Thyroid gland (tissue), 4 donors: ENCODE measurements at regions not wholly inside any gene's neighbourhood (a gene's known extent, or its start where the extent isn't known, plus 50 kb on each side); places are given as distances from the start of the nearest gene placed in this dataset.

Source experiments
- DNase-seq, 2 donors: peaks; one replicate each; pipeline ENCODE4 v3.0.0-alpha.2; 2019
- H3K27ac ChIP-seq, 3 donors: fragments of 200-600 bp; sonication (generic); 1 replicate in 2 of 3; 2 replicates in 1 of 3; pipeline ENCODE4 v1.5.1; 2016 to 2019; ENCODE audit warnings: mild to moderate bottlenecking in 1 of 3, moderate library complexity in 1 of 3
- H3K27me3 ChIP-seq: fragments of 200-600 bp; sonication (generic); one replicate; pipeline ENCODE4 v1.5.1; 2019
- H3K36me3 ChIP-seq, 2 donors: fragments of 200-600 bp; sonication (generic); one replicate each; pipeline ENCODE4 v1.5.1; 2016 to 2019
- H3K4me1 ChIP-seq, 2 donors: fragments of 200-600 bp; sonication (generic); one replicate each; pipeline ENCODE4 v1.5.1; 2017 to 2019
- H3K4me3 ChIP-seq, 3 donors: fragments of 200-600 bp; sonication (generic); replicated peaks in 1 of 3; 1 replicate in 2 of 3; 2 replicates in 1 of 3; pipeline ENCODE4 v1.5.1; 2016; ENCODE audit warnings: mild to moderate bottlenecking in 1 of 3
- H3K9me3 ChIP-seq: fragments of 200-600 bp; sonication (generic); one replicate; pipeline ENCODE4 v1.5.1; 2017
- POLR2A ChIP-seq, 2 donors: fragments of 450-650 bp; IDR thresholded peaks; one replicate each; pipeline ENCODE4 v1.6.1; 2017; ENCODE audit warnings: antibody characterized with exemption in 2 of 2, mild to moderate bottlenecking in 2 of 2, moderate library complexity in 1 of 2
- WGBS, 2 donors: methylation state at CpG; one replicate each; pipeline ENCODE4 v1.1.5; 2017; 5-methylcytosine and 5-hydroxymethylcytosine counted together
- intact Hi-C: fragments of 100-400 bp; cut with DNase I; formaldehyde crosslinking; loops from one replicate; pipeline ENCODE4 v1.15.1; 2023
- TF ChIP-seq, protein P1 (sequence below), 6 experiments: fragments of 200-600 bp in 3 of 6; fragments of 450-650 bp in 3 of 6; sonication (generic) in 3 of 6; IDR thresholded peaks; one replicate each; pipeline ENCODE4 v1.5.1; 2016 to 2019; ENCODE audit warnings: antibody characterized with exemption in 6 of 6, mild to moderate bottlenecking in 2 of 6, inconsistent platforms in 1 of 6, moderate library complexity in 1 of 6

DNA sequence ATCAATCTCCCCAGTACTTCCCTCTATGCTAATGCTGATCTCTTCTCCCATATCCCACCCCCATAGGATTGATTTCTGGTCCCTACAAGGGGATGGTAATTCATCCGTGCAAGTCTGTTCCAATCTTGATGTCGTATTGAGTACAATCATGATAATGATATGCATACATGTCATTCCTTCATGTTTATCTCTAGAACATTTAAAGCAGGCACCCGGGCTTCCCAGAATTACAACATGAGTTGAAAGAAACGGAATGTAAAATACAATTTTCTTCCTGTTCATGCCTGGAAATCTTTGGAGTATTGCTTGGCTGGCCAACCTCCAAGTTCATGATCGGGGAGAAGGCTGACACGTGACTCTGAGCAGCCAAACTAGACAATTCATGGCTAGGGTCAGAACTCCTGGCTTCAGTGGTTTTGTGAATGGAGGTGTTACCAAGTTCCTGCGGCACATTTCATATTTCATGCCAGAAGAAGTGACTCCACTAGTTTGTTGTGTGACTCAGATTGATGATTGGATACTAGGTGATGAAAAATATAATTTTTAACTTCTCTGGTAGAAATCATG, 66.6 kb downstream of the C9orf152 start:
- peak in 1 of 2 donors; percentile 25 for TF ChIP-seq POLR2A (IDR thresholded peaks at IDR 0.05)
- TF ChIP-seq, protein P1, sequence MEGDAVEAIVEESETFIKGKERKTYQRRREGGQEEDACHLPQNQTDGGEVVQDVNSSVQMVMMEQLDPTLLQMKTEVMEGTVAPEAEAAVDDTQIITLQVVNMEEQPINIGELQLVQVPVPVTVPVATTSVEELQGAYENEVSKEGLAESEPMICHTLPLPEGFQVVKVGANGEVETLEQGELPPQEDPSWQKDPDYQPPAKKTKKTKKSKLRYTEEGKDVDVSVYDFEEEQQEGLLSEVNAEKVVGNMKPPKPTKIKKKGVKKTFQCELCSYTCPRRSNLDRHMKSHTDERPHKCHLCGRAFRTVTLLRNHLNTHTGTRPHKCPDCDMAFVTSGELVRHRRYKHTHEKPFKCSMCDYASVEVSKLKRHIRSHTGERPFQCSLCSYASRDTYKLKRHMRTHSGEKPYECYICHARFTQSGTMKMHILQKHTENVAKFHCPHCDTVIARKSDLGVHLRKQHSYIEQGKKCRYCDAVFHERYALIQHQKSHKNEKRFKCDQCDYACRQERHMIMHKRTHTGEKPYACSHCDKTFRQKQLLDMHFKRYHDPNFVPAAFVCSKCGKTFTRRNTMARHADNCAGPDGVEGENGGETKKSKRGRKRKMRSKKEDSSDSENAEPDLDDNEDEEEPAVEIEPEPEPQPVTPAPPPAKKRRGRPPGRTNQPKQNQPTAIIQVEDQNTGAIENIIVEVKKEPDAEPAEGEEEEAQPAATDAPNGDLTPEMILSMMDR (IDR thresholded peaks at IDR 0.05) = no peak
- Histone ChIP-seq H3K27me3 (no peaks in the 10 kb centered on the region), H3K27ac (peak overlapping the region; percentile 37 to 74 (median 63)), H3K4me1 (peaks cover 36 to 41% of the 10 kb centered on the region in 2 donors), H3K4me3 (no peak overlapping the region), H3K9me3 (no peaks in the 10 kb centered on the region), H3K36me3 (peaks cover 17 to 26% of the 10 kb centered on the region in 2 donors)
- intact Hi-C loops = no loop called here
- DNase-seq = peak; percentile 82 to 89
- 20 to 21% methylated on average over 7 of the region's 7 CpGs for WGBS, 2 donors

DNA sequence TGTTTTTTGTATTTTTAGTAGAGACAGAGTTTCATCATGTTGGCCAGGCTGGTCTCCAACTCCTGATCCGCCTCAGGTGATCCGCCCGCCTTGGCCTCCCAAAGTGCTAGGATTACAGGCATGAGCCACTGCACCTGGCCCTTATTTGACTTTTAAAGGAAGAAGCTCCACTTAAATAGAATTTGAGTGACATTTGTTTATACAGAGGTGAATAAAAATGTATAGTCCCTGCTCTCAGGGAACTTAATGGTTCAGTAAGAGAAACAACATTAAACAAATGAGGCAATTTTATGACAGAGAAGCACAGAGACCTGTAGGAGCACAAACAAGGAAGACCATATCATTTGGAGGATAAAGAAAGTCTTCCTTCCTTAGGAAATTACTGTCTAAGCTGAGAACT, 65.7 kb downstream of the C9orf152 start:
- peaks cover 36 to 41% of the 10 kb centered on the region in 2 donors for H3K4me1 ChIP-seq
- no peaks in the 10 kb centered on the region for H3K27me3 ChIP-seq
- intact Hi-C loops = no loop called here
- H3K36me3 ChIP-seq = peaks cover 7 to 16% of the 10 kb centered on the region in 2 donors
- H3K9me3 ChIP-seq = no peaks in the 10 kb centered on the region
- DNase-seq = no peak
- H3K27ac ChIP-seq = peak overlapping the region; percentile 63 to 78 (median 74)
- 91 to 99% methylated on average over 3 of the region's 3 CpGs for WGBS, 2 donors
- TF ChIP-seq, protein P1 (IDR thresholded peaks at IDR 0.05) = no peak
- no peak for TF ChIP-seq POLR2A (IDR thresholded peaks at IDR 0.05)
- H3K4me3 ChIP-seq = no peak overlapping the region

DNA sequence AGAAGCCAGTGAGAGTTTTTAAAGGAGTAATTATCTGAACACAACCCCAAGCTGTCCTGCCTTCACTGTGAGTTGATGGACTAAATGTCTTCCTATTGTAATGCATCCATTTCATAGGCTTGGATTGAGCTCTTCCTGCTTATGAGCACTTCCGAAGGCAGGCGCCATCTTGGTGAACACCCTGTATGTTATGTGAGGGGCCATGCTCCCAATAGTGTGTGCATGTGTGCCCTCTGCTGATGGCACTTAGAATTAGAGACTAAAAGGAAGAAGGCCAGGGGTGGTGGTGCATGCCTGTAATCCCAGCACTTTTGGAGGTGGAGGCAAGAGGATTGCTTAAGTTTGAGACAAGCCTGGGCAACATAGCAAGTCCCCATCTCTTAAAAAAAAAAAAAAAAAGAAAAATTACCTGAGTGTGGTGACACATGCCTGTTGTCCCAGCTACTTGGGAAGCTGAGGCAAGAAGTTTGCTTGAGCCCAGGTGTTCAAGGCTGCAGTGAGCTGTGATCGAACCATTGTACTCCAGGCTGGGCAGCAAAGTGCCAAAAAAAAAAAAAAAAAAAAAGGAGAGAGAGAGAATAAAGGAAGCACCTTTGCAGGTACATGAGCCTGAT, 65.0 kb downstream of the C9orf152 start:
- Histone ChIP-seq H3K4me1 (peaks cover 36 to 47% of the 10 kb centered on the region in 2 donors), H3K4me3 (no peak overlapping the region), H3K9me3 (no peaks in the 10 kb centered on the region), H3K27me3 (no peaks in the 10 kb centered on the region), H3K36me3 (peaks cover under 1 to 10% of the 10 kb centered on the region in 2 donors), H3K27ac (peak overlapping the region; percentile 63 to 78 (median 74))
- no peak for DNase-seq
- no peak for TF ChIP-seq POLR2A (IDR thresholded peaks at IDR 0.05)
- TF ChIP-seq, protein P1 (IDR thresholded peaks at IDR 0.05) = no peak
- WGBS, 2 donors = 77 to 86% methylated on average over 3 of the region's 3 CpGs
- intact Hi-C loops = no loop called here

DNA sequence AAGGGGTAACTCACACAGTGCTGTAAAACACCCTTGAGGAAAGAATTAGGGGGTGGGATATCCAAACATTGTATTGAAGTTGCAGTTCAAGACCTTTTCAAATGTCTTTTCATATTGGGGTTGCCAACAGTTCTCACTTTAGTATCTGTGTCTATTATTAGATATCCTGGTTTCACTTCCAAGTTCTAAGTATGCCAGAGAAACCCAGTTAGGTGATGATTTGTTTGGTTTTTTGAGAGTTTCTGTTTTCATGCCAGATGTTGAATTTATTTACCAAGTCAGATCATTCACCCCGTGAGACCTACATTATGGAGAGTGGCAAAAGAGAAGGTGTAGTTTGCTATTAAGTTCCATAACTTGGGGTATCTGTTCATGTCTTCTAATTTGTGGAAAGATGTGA, 64.5 kb downstream of the C9orf152 start:
- no peaks in the 10 kb centered on the region for H3K9me3 ChIP-seq
- intact Hi-C loops = no loop called here
- DNase-seq = no peak
- peaks cover 41 to 50% of the 10 kb centered on the region in 2 donors for H3K4me1 ChIP-seq
- no peak for TF ChIP-seq POLR2A (IDR thresholded peaks at IDR 0.05)
- TF ChIP-seq, protein P1 (IDR thresholded peaks at IDR 0.05) = no peak
- H3K36me3 ChIP-seq = peaks cover 0 to 5% of the 10 kb centered on the region in 2 donors
- WGBS, 2 donors = 12 to 16% methylated on average over 1 of the region's 1 CpG
- no peaks in the 10 kb centered on the region for H3K27me3 ChIP-seq
- no peak overlapping the region for H3K4me3 ChIP-seq
- peak overlapping the region; percentile 63 to 78 (median 74) for H3K27ac ChIP-seq

DNA sequence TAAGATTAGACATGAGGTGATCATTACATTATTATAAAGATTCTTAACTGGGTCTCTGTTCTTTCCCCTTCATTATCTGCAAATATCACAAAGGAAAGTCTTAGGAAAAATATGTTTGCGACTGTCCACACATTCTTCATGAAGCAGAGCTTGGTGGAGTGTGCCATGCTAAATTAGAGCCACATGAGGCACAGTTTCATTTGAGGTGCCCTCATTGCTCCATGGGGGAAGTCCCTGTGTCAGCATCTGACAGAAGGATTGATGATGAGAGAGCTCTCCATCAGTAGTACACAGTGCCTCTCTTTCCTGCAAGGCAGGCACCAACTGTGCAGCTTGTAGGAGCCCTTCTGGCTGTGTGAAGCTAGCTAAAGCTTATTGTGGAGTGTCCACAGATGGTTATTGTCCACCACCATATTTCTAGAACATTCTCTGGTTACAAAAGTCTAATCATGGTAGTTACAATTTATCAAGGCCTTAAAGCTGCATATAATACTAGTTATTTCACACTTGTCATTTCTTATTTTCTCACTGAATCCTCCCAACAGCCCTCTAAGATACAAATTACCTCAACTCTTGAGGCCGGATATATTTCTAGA, 63.9 kb downstream of the C9orf152 start:
- intact Hi-C loops = no loop called here
- WGBS, 2 donors = 81 to 93% methylated on average over 2 of the region's 2 CpGs
- TF ChIP-seq, protein P1 (IDR thresholded peaks at IDR 0.05) = no peak
- no peak for TF ChIP-seq POLR2A (IDR thresholded peaks at IDR 0.05)

More for the DNA sequence above, 63.9 kb downstream of the C9orf152 start:
- H3K4me3 ChIP-seq = no peak overlapping the region
- H3K36me3 ChIP-seq = no peaks in the 10 kb centered on the region
- H3K27me3 ChIP-seq = no peaks in the 10 kb centered on the region
- H3K9me3 ChIP-seq = no peaks in the 10 kb centered on the region
- peaks cover 45 to 56% of the 10 kb centered on the region in 2 donors for H3K4me1 ChIP-seq
- peak overlapping the region; percentile 63 to 78 (median 74) for H3K27ac ChIP-seq
- no peak for DNase-seq
